Testis (tissue), 2 donors: ENCODE measurements at regions not wholly inside any gene's neighbourhood (a gene's known extent, or its start where the extent isn't known, plus 50 kb on each side); places are given as distances from the start of the nearest gene placed in this dataset.

ENCODE experiments used
- CTCF ChIP-seq, 3 experiments: fragments of 450-650 bp in 2 of 3; fragments of 200-600 bp in 1 of 3; sonication (generic) in 1 of 3; IDR thresholded peaks; one replicate each; pipeline ENCODE4 v1.5.1; 2016 to 2019; ENCODE audit warnings: antibody characterized with exemption in 3 of 3, mild to moderate bottlenecking in 2 of 3, moderate library complexity in 1 of 3
- POLR2A ChIP-seq: fragments of 450-650 bp; IDR thresholded peaks from one replicate; pipeline ENCODE4 v1.6.1; 2017; ENCODE audit warnings: antibody characterized with exemption, mild to moderate bottlenecking, moderate library complexity

DNA sequence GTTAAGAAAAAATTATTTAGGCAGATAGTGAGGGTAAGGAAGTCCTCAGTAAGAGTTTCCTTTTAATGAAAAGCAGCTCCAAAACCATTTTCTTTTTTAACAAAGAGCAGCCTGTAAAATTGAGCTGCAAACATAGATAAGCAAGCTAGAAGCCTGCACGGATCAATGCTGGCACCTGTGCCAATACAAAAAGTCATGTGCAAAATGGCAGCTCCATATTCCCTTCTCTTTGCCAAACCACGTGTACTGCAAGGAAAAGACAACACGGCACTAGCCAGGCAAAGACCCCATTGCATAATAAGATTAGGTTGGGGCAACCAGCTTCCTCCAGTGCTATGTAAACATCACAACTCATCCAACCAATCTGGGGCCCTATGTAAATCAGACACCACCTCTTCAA lies 268.4 kb upstream of the INTU start:
- no peak for TF ChIP-seq CTCF (IDR thresholded peaks at IDR 0.05)
- no peak for TF ChIP-seq POLR2A
